ENCODE measurements at regions not wholly inside any gene's neighbourhood (a gene's known extent, or its start where the extent isn't known, plus 50 kb on each side); places are given as distances from the start of the nearest gene placed in this dataset.
"Not testable (repeated sequence)": the region's sequence is repeated elsewhere in the genome, so short reads cannot be mapped to it uniquely, and the experiment has no call there.

GRCh38 chr16:17939723-17940122, 396.8 kb downstream of the NPIPA8 start:
- DNase-seq (ENCODE audit: low read depth) = no peak

DNA sequence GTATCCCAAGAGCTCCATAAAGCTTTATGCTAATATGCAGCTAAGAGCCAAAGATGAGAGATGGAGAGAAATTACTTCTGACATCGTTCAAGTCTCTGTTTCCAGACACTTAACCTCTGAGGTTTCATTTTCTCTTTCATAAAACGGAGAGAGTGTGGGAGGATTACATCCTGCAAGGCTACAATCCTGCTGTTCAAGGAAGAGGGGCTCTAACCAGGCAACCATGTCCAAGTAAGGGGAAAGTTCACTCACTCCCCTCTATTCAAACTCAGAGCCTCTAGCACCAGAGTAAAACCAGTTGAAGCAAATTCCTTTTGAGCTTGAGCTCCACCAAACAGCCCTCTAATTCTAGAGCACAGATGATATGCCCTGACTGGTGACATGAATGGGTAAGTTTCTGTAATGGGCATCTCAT, 397.4 kb downstream of the NPIPA8 start:
- DNase-seq (ENCODE audit: low read depth) = no peak

- no peak for DNase-seq (ENCODE audit: low read depth)
These were observed 398.0 kb downstream of the NPIPA8 start for GRCh38 chr16:17938546-17938945.

GRCh38 chr16:17936766-17937402, 399.7 kb downstream of the NPIPA8 start:
- DNase-seq (ENCODE audit: low read depth) = peak; percentile 2

GRCh38 chr16:17930280-17930679, 406.3 kb downstream of the NPIPA8 start:
- DNase-seq (ENCODE audit: low read depth) = no peak

DNA sequence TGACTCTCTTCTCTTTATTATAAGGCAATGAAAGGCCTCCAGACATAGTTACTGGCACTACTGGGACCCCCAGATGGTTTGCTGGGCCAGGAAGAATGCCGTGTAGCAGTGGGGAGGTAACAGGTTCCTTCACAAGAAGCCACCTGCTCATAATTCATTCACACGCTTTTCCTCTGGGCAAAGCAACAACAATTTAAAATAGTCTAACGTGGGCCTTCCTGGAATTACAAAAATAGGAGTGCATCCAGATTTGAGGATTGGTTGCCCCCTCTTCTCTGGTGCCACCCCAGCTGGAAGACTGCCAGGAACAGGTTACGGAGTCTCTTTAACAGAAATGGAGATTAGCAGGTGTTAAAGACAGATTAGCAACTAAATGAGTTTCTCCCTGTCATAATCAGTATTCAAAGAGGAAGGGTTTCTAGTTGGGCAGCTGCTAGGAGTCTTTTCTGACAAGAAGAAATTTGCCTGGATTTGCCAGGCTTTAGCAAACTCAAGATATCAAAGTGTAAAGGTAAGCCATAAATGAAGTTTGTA, 409.6 kb downstream of the NPIPA8 start:
- DNase-seq (ENCODE audit: low read depth) = no peak

GRCh38 chr16:17926461-17926860, 410.1 kb downstream of the NPIPA8 start:
- no peak for DNase-seq (ENCODE audit: low read depth)

GRCh38 chr16:17925761-17926160, 410.8 kb downstream of the NPIPA8 start:
- no peak for DNase-seq (ENCODE audit: low read depth)

- peak; percentile 8 for DNase-seq (ENCODE audit: low read depth)
These were observed 415.1 kb downstream of the NPIPA8 start for GRCh38 chr16:17921357-17921978.

DNA sequence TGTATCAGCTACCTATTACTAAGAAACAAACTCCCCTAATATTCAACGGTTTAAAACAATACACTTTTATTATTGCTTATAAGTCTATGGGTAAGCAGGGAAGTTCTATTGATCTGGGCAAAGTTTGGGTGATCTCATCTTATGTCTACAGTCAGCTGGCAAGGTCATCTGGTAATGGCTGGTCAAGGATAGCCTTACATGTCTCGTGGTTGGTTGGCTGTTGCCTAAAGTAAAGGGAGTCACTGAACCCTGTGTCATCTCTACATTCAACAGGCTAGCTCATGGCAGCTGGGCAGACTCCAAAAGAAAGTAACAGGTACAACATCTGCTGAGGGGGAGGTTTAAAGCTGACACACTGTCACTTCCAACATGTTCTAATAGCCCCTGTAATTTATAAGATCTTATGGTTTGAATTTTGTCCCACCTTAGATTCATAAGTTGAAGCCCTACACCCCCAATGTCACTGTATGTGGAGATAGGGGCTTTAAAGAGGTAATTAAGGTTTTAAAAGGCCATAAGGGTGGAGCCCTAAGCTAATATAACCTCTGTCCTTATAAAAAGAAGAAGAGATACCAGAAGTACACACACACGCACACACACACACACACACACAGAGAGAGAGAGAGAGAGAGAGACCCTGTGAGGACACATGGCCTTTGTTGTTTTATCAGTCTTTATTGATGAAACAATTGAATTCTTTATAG, 419.1 kb downstream of the NPIPA8 start:
- DNase-seq (ENCODE audit: low read depth) = no peak

- DNase-seq (ENCODE audit: low read depth) = no peak
These were observed 420.7 kb downstream of the NPIPA8 start for GRCh38 chr16:17915791-17916190.

DNA sequence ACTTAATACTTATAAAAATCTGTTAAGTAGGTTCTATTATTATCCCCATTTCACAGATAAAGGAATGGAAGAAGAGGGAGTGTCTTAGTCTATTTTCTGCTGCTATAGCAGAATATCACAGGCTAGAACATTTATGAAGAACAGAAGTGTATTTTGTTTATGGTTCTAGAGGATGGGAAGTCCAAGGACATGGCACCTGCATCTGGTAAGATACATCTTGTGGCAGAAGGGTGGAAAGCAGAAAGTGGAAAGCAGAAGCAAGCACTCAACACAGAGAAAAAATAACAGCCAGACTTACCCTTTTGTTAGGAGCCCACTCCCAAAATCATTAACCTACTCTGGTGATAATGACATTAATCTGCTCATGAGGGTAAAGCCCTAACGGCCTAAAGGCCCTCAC, 422.4 kb downstream of the NPIPA8 start:
- no peak for DNase-seq (ENCODE audit: low read depth)

DNA sequence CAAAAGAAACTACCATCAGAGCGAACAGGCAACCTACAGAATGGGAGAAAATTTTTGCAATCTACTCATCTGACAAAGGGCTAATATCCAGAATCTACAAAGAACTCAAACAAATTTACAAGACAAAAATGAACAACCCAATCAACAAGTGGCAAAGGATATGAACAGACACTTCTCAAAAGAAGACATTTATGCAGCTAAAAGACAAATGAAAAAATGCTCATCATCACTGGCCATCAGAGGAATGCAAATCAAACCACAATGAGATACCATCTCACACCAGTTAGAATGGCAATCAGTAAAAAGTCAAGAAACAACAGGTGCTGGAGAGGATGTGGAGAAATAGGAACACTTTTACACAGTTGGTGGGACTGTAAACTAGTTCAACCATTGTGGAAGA, 425.0 kb downstream of the NPIPA8 start:
- DNase-seq (ENCODE audit: low read depth) = not testable (repeated sequence)

DNA sequence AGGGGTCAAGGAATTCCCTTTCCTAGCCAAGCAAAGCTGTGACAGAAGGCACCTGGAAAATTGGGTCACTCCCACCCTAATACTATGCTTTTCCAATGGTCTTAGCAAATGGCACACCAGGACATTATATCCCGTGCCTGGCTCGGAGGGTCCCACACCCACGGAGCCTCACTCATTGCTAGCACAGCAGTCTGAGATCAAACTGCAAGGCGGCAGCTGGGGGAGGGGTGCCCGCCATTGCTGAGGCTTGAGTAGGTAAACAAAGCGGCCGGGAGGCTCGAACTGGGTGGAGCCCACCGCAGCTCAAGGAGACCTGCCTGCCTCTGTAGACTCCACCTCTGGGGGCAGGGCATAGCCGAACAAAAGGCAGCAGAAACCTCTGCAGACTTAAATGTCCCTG, 429.9 kb downstream of the NPIPA8 start:
- DNase-seq (ENCODE audit: low read depth) = not testable (repeated sequence)

GRCh38 chr16:17901309-17901708, 430.5 kb upstream of the XYLT1 start:
- no peak for DNase-seq (ENCODE audit: low read depth)

- no peak for DNase-seq (ENCODE audit: low read depth)
These were observed 428.4 kb upstream of the XYLT1 start for GRCh38 chr16:17899141-17899540.

DNA sequence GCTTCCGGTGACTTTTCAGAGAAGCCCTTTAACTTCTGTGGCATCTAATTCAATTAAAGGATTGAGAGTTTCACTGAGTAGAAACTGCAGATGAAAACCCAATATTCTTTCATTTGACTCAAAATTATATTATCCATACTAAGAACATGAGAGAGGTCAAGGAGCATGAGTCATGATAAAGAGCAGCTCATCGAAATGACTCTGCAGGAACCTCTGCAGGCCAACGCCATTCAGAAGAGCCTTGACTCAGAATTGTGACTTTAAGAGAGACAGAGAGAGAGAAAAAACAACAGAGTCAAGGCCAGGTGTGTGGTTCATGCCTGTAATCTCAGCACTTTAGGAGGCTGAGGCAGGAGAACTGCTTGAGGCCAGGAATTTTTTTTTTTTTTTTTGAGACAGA, 417.2 kb upstream of the XYLT1 start:
- peak; percentile 20 for DNase-seq (ENCODE audit: low read depth)

GRCh38 chr16:17885659-17886207, 415.0 kb upstream of the XYLT1 start:
- DNase-seq (ENCODE audit: low read depth) = peak; percentile 53

DNA sequence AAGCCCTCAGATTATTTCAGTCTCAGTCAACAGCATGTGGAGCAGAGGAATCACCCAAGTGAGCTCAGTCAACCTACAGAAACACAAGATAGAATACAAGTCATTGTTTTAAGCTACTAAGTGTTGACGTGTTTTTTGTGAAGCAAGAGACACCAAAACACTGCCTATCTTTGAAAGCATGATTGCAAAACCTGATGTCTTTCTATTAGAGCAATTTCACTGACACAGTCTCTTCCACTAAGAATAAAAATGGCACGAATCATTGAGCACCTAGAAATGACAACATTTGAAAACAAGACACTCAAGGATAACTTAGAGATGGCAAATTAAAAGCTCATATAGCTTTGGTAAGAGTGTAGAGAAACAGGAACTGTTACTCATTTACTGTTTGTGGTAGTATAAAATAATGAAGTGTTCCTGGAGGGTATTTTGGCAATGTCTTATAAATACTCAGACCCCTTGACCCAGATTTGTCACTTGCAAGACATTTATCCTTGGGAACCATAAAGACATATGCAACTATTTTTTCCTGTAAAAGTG, 407.1 kb upstream of the XYLT1 start:
- no peak for DNase-seq (ENCODE audit: low read depth)

DNA sequence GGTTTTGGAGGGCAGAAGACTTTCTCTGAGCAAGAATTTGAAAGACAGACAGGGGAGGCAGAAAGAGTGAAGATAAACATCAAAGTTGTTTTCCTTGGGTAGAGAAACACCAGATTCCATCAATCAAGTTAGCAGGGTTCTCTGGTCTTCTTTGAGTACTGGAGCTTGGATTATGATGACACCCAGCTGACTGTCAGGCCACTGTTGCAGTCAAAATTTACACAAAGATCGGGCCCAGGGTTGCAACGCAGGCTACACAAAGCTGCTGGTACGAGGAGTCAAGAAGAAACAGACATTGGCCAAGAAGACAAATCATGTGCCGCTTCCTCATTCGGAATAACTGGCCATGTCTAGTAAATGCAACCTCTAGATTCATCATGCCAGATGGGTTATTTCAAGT, 396.2 kb upstream of the XYLT1 start:
- no peak for DNase-seq (ENCODE audit: low read depth)

DNA sequence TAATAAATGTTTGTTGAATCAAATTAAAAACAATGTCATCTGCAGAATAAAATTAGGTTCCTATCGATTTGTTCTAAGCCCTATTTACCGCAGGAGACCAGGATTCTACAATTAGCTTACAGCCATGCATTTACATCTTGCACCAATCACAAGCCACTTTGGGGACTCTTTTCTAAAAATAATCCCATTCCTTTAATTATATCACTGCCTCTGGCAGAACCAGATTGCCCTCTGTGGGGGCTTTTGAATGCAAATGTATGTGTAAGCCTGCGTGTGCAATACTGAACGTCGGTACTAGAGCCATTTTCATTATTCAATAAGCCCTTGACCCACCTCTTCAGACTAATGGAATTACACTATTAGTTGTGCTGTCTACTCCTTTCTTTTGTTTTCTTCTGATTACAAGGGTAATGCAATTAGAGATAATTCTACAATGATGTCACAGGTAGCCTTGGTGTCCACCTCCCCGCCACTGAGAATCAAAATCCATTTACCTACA, 391.3 kb upstream of the XYLT1 start:
- no peak for DNase-seq (ENCODE audit: low read depth)

GRCh38 chr16:17858061-17858460, 387.3 kb upstream of the XYLT1 start:
- DNase-seq (ENCODE audit: low read depth) = no peak

Measured in M059J (cell line).